Psoas muscle (tissue), 7 donors: ENCODE measurements at regions not wholly inside any gene's neighbourhood (a gene's known extent, or its start where the extent isn't known, plus 50 kb on each side); places are given as distances from the start of the nearest gene placed in this dataset.

Source experiments
- ATAC-seq, 4 donors: fragments of 200-7000 bp; cut with Tn5 transposase; one replicate each; pipeline ENCODE4 v1.9.1; 2020; ENCODE audit warnings: moderate library complexity in 3 of 4, mild to moderate bottlenecking in 2 of 4
- DNase-seq, 2 donors: peaks; one replicate each; pipeline ENCODE4 v3.0.0-alpha.2; 2020
- H3K27ac ChIP-seq: fragments of 200-600 bp; one replicate; pipeline ENCODE4 v1.8.0; 2022
- H3K27me3 ChIP-seq, 3 donors: fragments of 200-600 bp in 1 of 3; one replicate each; pipeline versions ENCODE4 v1.6.1 to v1.8.0; 2013 to 2022; ENCODE audit warnings: low read length in 2 of 3, mild to moderate bottlenecking in 2 of 3, moderate library complexity in 1 of 3; ENCODE audit not compliant: insufficient read depth in 3 of 3
- H3K36me3 ChIP-seq, 2 donors: fragments of 200-600 bp in 1 of 2; one replicate each; pipeline versions ENCODE4 v1.6.1 to v1.8.0; 2013 to 2022; ENCODE audit warnings: low read depth in 1 of 2, mild to moderate bottlenecking in 1 of 2, moderate library complexity in 1 of 2; ENCODE audit not compliant: insufficient read depth in 1 of 2
- H3K4me1 ChIP-seq: fragments of 200-600 bp; one replicate; pipeline ENCODE4 v1.8.0; 2022
- H3K4me3 ChIP-seq: fragments of 200-600 bp; one replicate; pipeline ENCODE4 v1.8.0; 2022; ENCODE audit warnings: mild to moderate bottlenecking
- H3K9me3 ChIP-seq: fragments of 200-600 bp; one replicate; pipeline ENCODE4 v1.8.0; 2022
- CTCF ChIP-seq: fragments of 200-600 bp; IDR thresholded peaks from one replicate; pipeline ENCODE4 v1.8.0; 2022; ENCODE audit warnings: antibody characterized with exemption
- WGBS, 3 donors: extraction: QIAGEN DNeasy Blood & Tissue Kit; methylation state at CpG; one replicate each; pipeline versions ENCODE4 v1.1.6 to v1.1.7; 2013; 5-methylcytosine and 5-hydroxymethylcytosine counted together
- intact Hi-C, 2 donors: fragments of 100-400 bp; cut with DNase I; formaldehyde crosslinking; loops; one replicate each; pipeline versions ENCODE4 v1.11.0 to v1.14.2; 2022
- donor health status: healthy with polysubstance abuse.
- donor health status: DM: no; HTN: no; CAD: no; lungs with moderate emphysema.
- donor health status: Bipolar disorder and iron deficiency.
- donor health status: healthy.
- donor health status: DM: yes; HTN: yes; CAD: no.
- donor health status: DM: no; HTN: no; CAD: no.
- donor health status: DM: yes; HTN: yes; CAD: no.

- TF ChIP-seq CTCF, result no peak
- 89 to 91% (median 91%) methylated on average over 3 of the region's 3 CpGs for WGBS, 3 donors
- no peaks in the 10 kb centered on the region for H3K9me3 ChIP-seq
Observed at GRCh38 chr11:106331176-106331575, 253.7 kb downstream of the AASDHPPT start.

GRCh38 chr11:106333678-106334077 is 256.2 kb downstream of the AASDHPPT start:
- 66 to 72% (median 69%) methylated on average over 2 of the region's 2 CpGs for WGBS, 3 donors
- TF ChIP-seq CTCF, result no peak

More at GRCh38 chr11:106331176-106331575, 253.7 kb downstream of the AASDHPPT start:
- H3K4me1 ChIP-seq, result no peaks in the 10 kb centered on the region
- H3K4me3 ChIP-seq, result no peak overlapping the region
- ATAC-seq (no peak), DNase-seq (no peak)
- H3K27me3 ChIP-seq, result no peaks in the 10 kb centered on the region
- intact Hi-C loops, result no loop called here
- no peaks in the 10 kb centered on the region for H3K36me3 ChIP-seq
- H3K27ac ChIP-seq, result no peak overlapping the region

GRCh38 chr11:106344394-106344793 is 266.9 kb downstream of the AASDHPPT start:
- DNase-seq (no peak), ATAC-seq (no peak)
- H3K36me3 ChIP-seq, result no peaks in the 10 kb centered on the region
- H3K4me3 ChIP-seq, result no peak overlapping the region
- H3K27ac ChIP-seq, result no peak overlapping the region
- no peaks in the 10 kb centered on the region for H3K27me3 ChIP-seq
- no peak for TF ChIP-seq CTCF
- H3K9me3 ChIP-seq, result no peaks in the 10 kb centered on the region
- no peaks in the 10 kb centered on the region for H3K4me1 ChIP-seq
- intact Hi-C loops, result no loop called here
- WGBS, 3 donors, result 17 to 32% (median 26%) methylated on average over 2 of the region's 2 CpGs

More at GRCh38 chr11:106333678-106334077, 256.2 kb downstream of the AASDHPPT start:
- no peaks in the 10 kb centered on the region for H3K36me3 ChIP-seq
- H3K9me3 ChIP-seq, result no peaks in the 10 kb centered on the region
- intact Hi-C loops, result no loop called here
- no peaks in the 10 kb centered on the region for H3K27me3 ChIP-seq
- no peaks in the 10 kb centered on the region for H3K4me1 ChIP-seq
- no peak overlapping the region for H3K4me3 ChIP-seq
- ATAC-seq (no peak), DNase-seq (no peak)
- no peak overlapping the region for H3K27ac ChIP-seq

GRCh38 chr11:106344966-106345365 is 267.5 kb downstream of the AASDHPPT start:
- 75 to 80% (median 80%) methylated on average over 1 of the region's 1 CpG for WGBS, 3 donors
- intact Hi-C loops, result no loop called here

More at GRCh38 chr11:106344966-106345365, 267.5 kb downstream of the AASDHPPT start:
- no peak for TF ChIP-seq CTCF
- Histone ChIP-seq H3K36me3 (no peaks in the 10 kb centered on the region), H3K27me3 (no peaks in the 10 kb centered on the region), H3K27ac (no peak overlapping the region), H3K4me1 (no peaks in the 10 kb centered on the region), H3K4me3 (no peak overlapping the region), H3K9me3 (no peaks in the 10 kb centered on the region)
- ATAC-seq (no peak), DNase-seq (no peak)
